Fibroblast of lung (primary cell): ENCODE measurements at regions not wholly inside any gene's neighbourhood (a gene's known extent, or its start where the extent isn't known, plus 50 kb on each side); places are given as distances from the start of the nearest gene placed in this dataset.

Source experiments
- DNase-seq, 2 donors: peaks; one replicate each; pipeline versions ENCODE4 v3.0.0 to v3.0.0-alpha.2; 2010; ENCODE audit warnings: low read depth in 2 of 2
- H2AFZ ChIP-seq: 2 replicates; pipeline ENCODE4 v1.5.1; 2012; ENCODE audit warnings: low read length, control low read depth, inconsistent platforms
- H3K27ac ChIP-seq: 2 replicates; pipeline ENCODE4 v1.5.1; 2011; ENCODE audit warnings: low read length, control low read depth; ENCODE audit not compliant: insufficient read depth
- H3K27me3 ChIP-seq: 2 replicates; pipeline ENCODE4 v1.5.1; 2011; ENCODE audit warnings: mild to moderate bottlenecking, low read length; ENCODE audit not compliant: control insufficient read depth, insufficient read depth
- H3K36me3 ChIP-seq: 2 replicates; pipeline ENCODE4 v1.5.1; 2011; ENCODE audit warnings: low read length; ENCODE audit not compliant: control insufficient read depth, insufficient read depth
- H3K4me1 ChIP-seq: 2 replicates; pipeline ENCODE4 v1.5.1; 2011; ENCODE audit warnings: low read length; ENCODE audit not compliant: control insufficient read depth, insufficient read depth; ENCODE audit errors: extremely low read depth
- H3K4me2 ChIP-seq: 2 replicates; pipeline ENCODE4 v1.5.1; 2011; ENCODE audit warnings: low read length, control low read depth; ENCODE audit not compliant: insufficient read depth; ENCODE audit errors: extremely low read depth
- H3K4me3 ChIP-seq, 4 experiments: fragments of 200-600 bp in 1 of 4; sonication (generic) in 1 of 4; replicated peaks in 1 of 4; 2 replicates each; pipeline ENCODE4 v1.5.1; 2011 to 2016; ENCODE audit warnings: low read length in 4 of 4, low read depth in 3 of 4, mild to moderate bottlenecking in 3 of 4, control low read depth in 2 of 4, inconsistent platforms in 1 of 4, mixed read lengths in 1 of 4; ENCODE audit not compliant: insufficient read depth in 1 of 4; ENCODE audit errors: control extremely low read depth in 1 of 4
- H3K79me2 ChIP-seq: 2 replicates; pipeline ENCODE4 v1.5.1; 2012; ENCODE audit warnings: mild to moderate bottlenecking, low read length, inconsistent platforms; ENCODE audit not compliant: control insufficient read depth, insufficient read depth
- H3K9ac ChIP-seq: 2 replicates; pipeline ENCODE4 v1.5.1; 2011; ENCODE audit warnings: mild to moderate bottlenecking, low read length, control low read depth; ENCODE audit not compliant: insufficient read depth
- H3K9me3 ChIP-seq: 2 replicates; pipeline ENCODE4 v1.5.1; 2012; ENCODE audit warnings: low read depth, low read length; ENCODE audit not compliant: control insufficient read depth, insufficient read depth
- H4K20me1 ChIP-seq: 2 replicates; pipeline ENCODE4 v1.5.1; 2011; ENCODE audit warnings: low read length; ENCODE audit not compliant: control insufficient read depth, insufficient read depth; ENCODE audit errors: extremely low read depth
- CTCF ChIP-seq, 2 donors: IDR thresholded peaks in 1 of 2; conservative IDR thresholded peaks in 1 of 2; 1 replicate in 1 of 2; 2 replicates in 1 of 2; pipeline ENCODE4 v1.5.1; 2011 to 2012; ENCODE audit warnings: low read length in 2 of 2, control low read depth in 1 of 2, inconsistent platforms in 1 of 2, low read depth in 1 of 2, mild to moderate bottlenecking in 1 of 2
- EZH2 ChIP-seq: IDR thresholded peaks from 2 replicates; pipeline ENCODE4 v1.5.1; 2012; ENCODE audit warnings: low read length, control low read depth, mild to moderate bottlenecking; ENCODE audit errors: missing control alignments

DNA sequence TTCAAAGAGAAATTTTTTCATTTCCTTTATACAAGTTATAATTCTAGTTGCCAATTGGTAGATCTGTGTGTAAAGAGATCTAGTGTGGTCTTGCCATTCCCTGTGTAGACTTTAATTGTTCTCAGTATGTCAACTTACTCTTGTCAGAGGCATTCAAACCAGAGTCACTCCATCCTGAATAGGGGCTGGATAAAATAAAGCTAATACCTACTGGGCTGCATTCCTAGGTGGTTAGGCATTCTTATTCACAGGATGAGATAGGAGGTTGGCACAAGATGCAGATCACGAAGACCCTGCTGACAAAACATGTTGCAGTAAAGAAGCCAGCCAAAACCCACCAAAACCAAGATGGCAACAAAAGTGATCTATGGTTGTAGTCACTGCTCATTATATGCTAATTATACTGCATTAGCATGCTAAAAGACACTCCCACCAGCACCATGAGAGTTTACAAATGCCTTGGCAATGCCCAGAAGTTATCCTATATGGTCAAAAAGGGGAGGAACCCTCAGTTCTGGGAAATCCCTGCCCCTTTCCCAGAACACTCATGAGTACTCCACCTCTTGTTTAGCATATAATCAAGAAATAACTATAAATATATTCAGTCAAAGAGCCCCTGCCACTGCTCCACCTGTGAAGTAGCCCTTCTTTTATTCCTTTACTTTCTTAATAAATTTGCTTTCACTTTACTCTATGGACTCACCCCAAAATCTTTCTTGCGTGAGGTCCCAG, 74.0 kb upstream of the ADAMTS5 start:
- H3K4me3 ChIP-seq: no peak overlapping the region
- no peak overlapping the region for H3K27ac ChIP-seq
- H3K4me2 ChIP-seq: no peak overlapping the region
- no peaks in the 10 kb centered on the region for H3K79me2 ChIP-seq
- no peak for TF ChIP-seq CTCF (conservative IDR thresholded peaks at IDR 0.05 in 1 of 2, IDR thresholded peaks at IDR 0.05 in 1 of 2; ENCODE audit: low read depth in 1 of 2, low read length in 2 of 2)
- no peak for TF ChIP-seq EZH2
- no peaks in the 10 kb centered on the region for H3K4me1 ChIP-seq
- no peaks in the 10 kb centered on the region for H4K20me1 ChIP-seq
- no peaks in the 10 kb centered on the region for H3K27me3 ChIP-seq
- H3K9me3 ChIP-seq: no peaks in the 10 kb centered on the region
- no peak overlapping the region for H3K9ac ChIP-seq
- H2AFZ ChIP-seq: no peak overlapping the region
- no peaks in the 10 kb centered on the region for H3K36me3 ChIP-seq
- DNase-seq: no peak

GRCh38 chr21:27036736-27037301, 69.9 kb upstream of the ADAMTS5 start:
- DNase-seq: no peak
- TF ChIP-seq EZH2 (no peak), CTCF (conservative IDR thresholded peaks at IDR 0.05 in 1 of 2, IDR thresholded peaks at IDR 0.05 in 1 of 2; ENCODE audit: low read depth in 1 of 2, low read length in 2 of 2) (no peak)

DNA sequence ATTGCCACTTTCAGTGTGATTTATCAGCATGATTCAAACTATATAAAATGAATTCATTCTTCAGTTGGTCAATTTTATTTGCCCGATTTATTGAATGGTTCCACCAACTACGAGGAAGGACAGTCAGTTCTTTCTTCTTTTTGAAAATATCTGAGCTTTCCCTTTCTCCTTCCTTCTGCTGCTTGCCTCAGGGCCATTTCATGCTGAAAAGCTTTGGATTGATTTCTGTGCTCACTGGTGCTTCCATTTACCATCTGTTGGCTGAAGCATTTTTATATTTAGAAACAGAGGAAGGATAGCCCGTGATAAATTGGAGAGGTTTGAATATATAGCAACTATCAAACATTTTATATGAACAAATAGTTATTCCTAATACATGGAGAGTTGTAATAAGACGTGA, 68.9 kb upstream of the ADAMTS5 start:
- no peak for DNase-seq
- no peaks in the 10 kb centered on the region for H3K79me2 ChIP-seq
- no peaks in the 10 kb centered on the region for H3K27me3 ChIP-seq
- no peaks in the 10 kb centered on the region for H3K9me3 ChIP-seq
- H3K4me3 ChIP-seq: no peak overlapping the region
- H3K27ac ChIP-seq: no peak overlapping the region
- no peaks in the 10 kb centered on the region for H4K20me1 ChIP-seq
- TF ChIP-seq CTCF (conservative IDR thresholded peaks at IDR 0.05 in 1 of 2, IDR thresholded peaks at IDR 0.05 in 1 of 2; ENCODE audit: low read depth in 1 of 2, low read length in 2 of 2) (no peak), EZH2 (no peak)
- H3K4me1 ChIP-seq: no peaks in the 10 kb centered on the region
- H3K36me3 ChIP-seq: no peaks in the 10 kb centered on the region
- no peak overlapping the region for H2AFZ ChIP-seq
- no peak overlapping the region for H3K9ac ChIP-seq
- no peak overlapping the region for H3K4me2 ChIP-seq

More at GRCh38 chr21:27036736-27037301, 69.9 kb upstream of the ADAMTS5 start:
- Histone ChIP-seq H2AFZ (no peak overlapping the region), H3K9ac (no peak overlapping the region), H3K4me3 (no peak overlapping the region), H3K36me3 (no peaks in the 10 kb centered on the region), H3K27me3 (no peaks in the 10 kb centered on the region), H4K20me1 (no peaks in the 10 kb centered on the region), H3K4me2 (no peak overlapping the region), H3K9me3 (no peaks in the 10 kb centered on the region), H3K27ac (no peak overlapping the region), H3K79me2 (no peaks in the 10 kb centered on the region), H3K4me1 (no peaks in the 10 kb centered on the region)
